CD1c-positive myeloid dendritic cell (primary cell): ENCODE measurements at regions not wholly inside any gene's neighbourhood (a gene's known extent, or its start where the extent isn't known, plus 50 kb on each side); places are given as distances from the start of the nearest gene placed in this dataset.

Source experiments
- DNase-seq: peaks from one replicate; pipeline ENCODE4 v3.0.0-alpha.2; 2016; ENCODE audit errors: extremely low spot score

- peak; percentile 82 for DNase-seq
These were observed 422.5 kb downstream of the LPIN1 start for GRCh38 chr2:12168791-12169388.

- peak; percentile 50 for DNase-seq
These were observed 423.3 kb downstream of the LPIN1 start for GRCh38 chr2:12169721-12170120.

- DNase-seq: peak; percentile 12
These were observed 423.7 kb downstream of the LPIN1 start for GRCh38 chr2:12170121-12170520.

- DNase-seq: no peak
These were observed 427.0 kb downstream of the LPIN1 start for GRCh38 chr2:12173271-12173942.

GRCh38 chr2:12173943-12174340, 427.5 kb downstream of the LPIN1 start:
- no peak for DNase-seq

GRCh38 chr2:12175323-12175722, 428.9 kb downstream of the LPIN1 start:
- no peak for DNase-seq

- peak; percentile 44 for DNase-seq
These were observed 430.4 kb downstream of the LPIN1 start for GRCh38 chr2:12176623-12177454.

GRCh38 chr2:12177455-12178288, 431.2 kb downstream of the LPIN1 start:
- no peak for DNase-seq

- no peak for DNase-seq
These were observed 432.1 kb downstream of the LPIN1 start for GRCh38 chr2:12178289-12179080.

- no peak for DNase-seq
These were observed 433.6 kb downstream of the LPIN1 start for GRCh38 chr2:12180031-12180430.

- peak; percentile 14 for DNase-seq
These were observed 436.7 kb downstream of the LPIN1 start for GRCh38 chr2:12183032-12183645.

- DNase-seq: peak; percentile 7
These were observed 446.3 kb downstream of the LPIN1 start for GRCh38 chr2:12192762-12193161.

GRCh38 chr2:12194968-12195367, 448.5 kb downstream of the LPIN1 start:
- no peak for DNase-seq

- no peak for DNase-seq
These were observed 450.1 kb downstream of the LPIN1 start for GRCh38 chr2:12196495-12196894.

- DNase-seq: no peak
These were observed 450.7 kb downstream of the LPIN1 start for GRCh38 chr2:12197133-12197532.

- no peak for DNase-seq
These were observed 453.2 kb downstream of the LPIN1 start for GRCh38 chr2:12199491-12200211.

GRCh38 chr2:12201369-12201768, 454.9 kb downstream of the LPIN1 start:
- peak; percentile 74 for DNase-seq

GRCh38 chr2:12202313-12203075, 456.1 kb downstream of the LPIN1 start:
- no peak for DNase-seq

- DNase-seq: no peak
These were observed 457.1 kb downstream of the LPIN1 start for GRCh38 chr2:12203528-12203927.
